GM23338 (cell line): ENCODE measurements at regions not wholly inside any gene's neighbourhood (a gene's known extent, or its start where the extent isn't known, plus 50 kb on each side); places are given as distances from the start of the nearest gene placed in this dataset.

Experiments used
- ATAC-seq: fragments of 200-7000 bp; cut with Tn5 transposase; 3 replicates; pipeline ENCODE4 v1.9.1; 2020
- DNase-seq: peaks from one replicate; pipeline ENCODE4 v3.0.0-alpha.2; 2015; ENCODE audit warnings: low spot score
- H2AFZ ChIP-seq: fragments of 200-600 bp; sonication (generic); 2 replicates; pipeline ENCODE4 v1.8.0; 2016; ENCODE audit warnings: antibody characterized with exemption, mild to moderate bottlenecking, moderate library complexity
- H3F3A ChIP-seq: fragments of 200-600 bp; sonication (generic); replicated peaks from 2 replicates; pipeline ENCODE4 v1.8.0; 2017; ENCODE audit warnings: antibody characterized with exemption, mixed run types, low read depth
- H3K27ac ChIP-seq: fragments of 200-600 bp; sonication (generic); 2 replicates; pipeline ENCODE4 v1.6.1; 2016; ENCODE audit warnings: low read depth
- H3K27me3 ChIP-seq: fragments of 200-600 bp; sonication (generic); 2 replicates; pipeline ENCODE4 v1.8.0; 2016; ENCODE audit warnings: mild to moderate bottlenecking, mixed run types, moderate library complexity; ENCODE audit not compliant: insufficient read depth
- H3K36me3 ChIP-seq: fragments of 200-600 bp; sonication (generic); 2 replicates; pipeline ENCODE4 v1.8.0; 2016; ENCODE audit warnings: mild to moderate bottlenecking; ENCODE audit not compliant: insufficient read depth
- H3K4me1 ChIP-seq: fragments of 200-600 bp; sonication (generic); 2 replicates; pipeline ENCODE4 v1.8.0; 2016; ENCODE audit warnings: mild to moderate bottlenecking, moderate library complexity; ENCODE audit not compliant: insufficient read depth
- H3K4me2 ChIP-seq: fragments of 200-600 bp; sonication (generic); 2 replicates; pipeline ENCODE4 v1.7.1; 2017; ENCODE audit warnings: mixed run types
- H3K4me3 ChIP-seq: fragments of 200-600 bp; sonication (generic); 2 replicates; pipeline ENCODE4 v1.6.1; 2016; ENCODE audit warnings: mixed run types
- H3K79me2 ChIP-seq: fragments of 200-600 bp; sonication (generic); replicated peaks from 2 replicates; pipeline ENCODE4 v1.8.0; 2017; ENCODE audit warnings: mild to moderate bottlenecking; ENCODE audit not compliant: insufficient read depth
- H3K9me2 ChIP-seq: fragments of 200-600 bp; sonication (generic); 2 replicates; pipeline ENCODE4 v1.8.0; 2017; ENCODE audit not compliant: insufficient read depth
- H4K20me1 ChIP-seq: fragments of 200-600 bp; sonication (generic); replicated peaks from 2 replicates; pipeline ENCODE4 v1.8.0; 2017; ENCODE audit warnings: mild to moderate bottlenecking; ENCODE audit not compliant: insufficient read depth
- H3K27ac Mint-ChIP-seq: 2 replicates; pipeline ENCODE4 v1.8.0; 2020; ENCODE audit warnings: inconsistent platforms, mild to moderate bottlenecking, moderate library complexity, mixed read lengths
- H3K27me3 Mint-ChIP-seq: 3 replicates; pipeline ENCODE4 v1.8.0; 2022; ENCODE audit warnings: low read depth, mild to moderate bottlenecking, moderate library complexity, mixed read lengths, inconsistent platforms; ENCODE audit not compliant: insufficient read depth, poor library complexity
- H3K36me3 Mint-ChIP-seq: 3 replicates; pipeline ENCODE4 v1.8.0; 2021; ENCODE audit warnings: low read depth, mild to moderate bottlenecking, inconsistent platforms, moderate library complexity, mixed read lengths
- H3K4me1 Mint-ChIP-seq: 3 replicates; pipeline ENCODE4 v1.8.0; 2020; ENCODE audit warnings: mild to moderate bottlenecking, inconsistent platforms, mixed read lengths
- H3K4me3 Mint-ChIP-seq: 3 replicates; pipeline ENCODE4 v1.8.0; 2021; ENCODE audit warnings: moderate library complexity, mild to moderate bottlenecking, inconsistent platforms, mixed read lengths
- H3K9me3 Mint-ChIP-seq: 3 replicates; pipeline ENCODE4 v1.8.0; 2020; ENCODE audit warnings: moderate library complexity, mild to moderate bottlenecking, inconsistent platforms, mixed read lengths
- CREB1 ChIP-seq: fragments of 250-450 bp; sonication (Bioruptor Pico); IDR thresholded peaks from 2 replicates; pipeline ENCODE4 v1.5.0; 2020; ENCODE audit warnings: low read depth, mild to moderate bottlenecking, moderate library complexity
- EZH2 ChIP-seq: fragments of 200-600 bp; sonication (generic); IDR thresholded peaks from one replicate; pipeline ENCODE4 v1.8.0; 2017; ENCODE audit warnings: antibody characterized with exemption, mild to moderate bottlenecking, low read depth; ENCODE audit not compliant: unreplicated experiment
- EZH2phosphoT487 ChIP-seq: fragments of 200-600 bp; sonication (generic); IDR thresholded peaks from one replicate; pipeline ENCODE4 v1.8.1; 2018; ENCODE audit warnings: antibody characterized with exemption; ENCODE audit not compliant: unreplicated experiment
- JUNB ChIP-seq: IDR thresholded peaks from one replicate; pipeline ENCODE4 v1.6.1; 2016; ENCODE audit warnings: antibody characterized with exemption; ENCODE audit not compliant: unreplicated experiment
- POLR2AphosphoS5 ChIP-seq: IDR thresholded peaks from 2 replicates; pipeline ENCODE4 v1.6.1; 2016; ENCODE audit warnings: antibody characterized with exemption, low read depth
- ZNF114 ChIP-seq: fragments of 250-450 bp; sonication (Bioruptor Pico); IDR thresholded peaks from 2 replicates; pipeline ENCODE4 v1.5.0; 2020; ENCODE audit warnings: mild to moderate bottlenecking, moderate library complexity
- ZNF331 ChIP-seq: fragments of 250-450 bp; sonication (Bioruptor Pico); IDR thresholded peaks from 2 replicates; pipeline ENCODE4 v1.5.0; 2020; ENCODE audit warnings: low read depth, mild to moderate bottlenecking, moderate library complexity
- TF ChIP-seq, protein P1 (sequence below): fragments of 250-450 bp; sonication (Bioruptor Pico); IDR thresholded peaks from 2 replicates; pipeline ENCODE4 v1.5.0; 2020; ENCODE audit warnings: mild to moderate bottlenecking, moderate library complexity
- TF ChIP-seq, protein P2 (sequence below): IDR thresholded peaks from 2 replicates; pipeline ENCODE4 v1.6.1; 2016; ENCODE audit warnings: antibody characterized with exemption
- TF ChIP-seq, protein P3 (sequence below): IDR thresholded peaks from one replicate; pipeline ENCODE4 v1.6.1; 2018; ENCODE audit warnings: antibody characterized with exemption; ENCODE audit not compliant: unreplicated experiment

DNA sequence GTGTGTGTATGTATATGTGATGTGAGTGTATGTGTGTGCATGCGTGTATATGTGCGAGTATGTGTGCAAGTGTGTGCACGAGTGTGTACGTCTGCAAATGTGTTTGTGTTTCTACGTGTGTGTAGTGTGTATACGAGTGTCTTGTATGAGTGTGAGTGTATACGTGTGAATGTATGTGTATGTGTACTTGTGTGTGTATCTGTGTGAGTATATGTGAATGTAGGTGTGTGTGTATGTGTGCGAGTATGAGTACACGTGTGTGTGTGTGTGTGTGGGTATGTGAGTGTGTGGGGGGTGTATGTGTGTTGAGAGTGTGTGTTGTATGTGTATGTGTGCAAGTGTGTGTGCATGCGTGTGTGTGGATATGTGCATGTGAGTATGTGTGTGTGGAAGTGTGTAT lies 602.0 kb upstream of the CDH4 start:
- DNase-seq (no peak), ATAC-seq (no peak)
- H3K9me2 ChIP-seq = no peaks in the 10 kb centered on the region
- no peaks in the 10 kb centered on the region for H3F3A ChIP-seq
- peaks cover 2% of the 10 kb centered on the region for H3K27me3 Mint-ChIP-seq
- TF ChIP-seq, protein P1, sequence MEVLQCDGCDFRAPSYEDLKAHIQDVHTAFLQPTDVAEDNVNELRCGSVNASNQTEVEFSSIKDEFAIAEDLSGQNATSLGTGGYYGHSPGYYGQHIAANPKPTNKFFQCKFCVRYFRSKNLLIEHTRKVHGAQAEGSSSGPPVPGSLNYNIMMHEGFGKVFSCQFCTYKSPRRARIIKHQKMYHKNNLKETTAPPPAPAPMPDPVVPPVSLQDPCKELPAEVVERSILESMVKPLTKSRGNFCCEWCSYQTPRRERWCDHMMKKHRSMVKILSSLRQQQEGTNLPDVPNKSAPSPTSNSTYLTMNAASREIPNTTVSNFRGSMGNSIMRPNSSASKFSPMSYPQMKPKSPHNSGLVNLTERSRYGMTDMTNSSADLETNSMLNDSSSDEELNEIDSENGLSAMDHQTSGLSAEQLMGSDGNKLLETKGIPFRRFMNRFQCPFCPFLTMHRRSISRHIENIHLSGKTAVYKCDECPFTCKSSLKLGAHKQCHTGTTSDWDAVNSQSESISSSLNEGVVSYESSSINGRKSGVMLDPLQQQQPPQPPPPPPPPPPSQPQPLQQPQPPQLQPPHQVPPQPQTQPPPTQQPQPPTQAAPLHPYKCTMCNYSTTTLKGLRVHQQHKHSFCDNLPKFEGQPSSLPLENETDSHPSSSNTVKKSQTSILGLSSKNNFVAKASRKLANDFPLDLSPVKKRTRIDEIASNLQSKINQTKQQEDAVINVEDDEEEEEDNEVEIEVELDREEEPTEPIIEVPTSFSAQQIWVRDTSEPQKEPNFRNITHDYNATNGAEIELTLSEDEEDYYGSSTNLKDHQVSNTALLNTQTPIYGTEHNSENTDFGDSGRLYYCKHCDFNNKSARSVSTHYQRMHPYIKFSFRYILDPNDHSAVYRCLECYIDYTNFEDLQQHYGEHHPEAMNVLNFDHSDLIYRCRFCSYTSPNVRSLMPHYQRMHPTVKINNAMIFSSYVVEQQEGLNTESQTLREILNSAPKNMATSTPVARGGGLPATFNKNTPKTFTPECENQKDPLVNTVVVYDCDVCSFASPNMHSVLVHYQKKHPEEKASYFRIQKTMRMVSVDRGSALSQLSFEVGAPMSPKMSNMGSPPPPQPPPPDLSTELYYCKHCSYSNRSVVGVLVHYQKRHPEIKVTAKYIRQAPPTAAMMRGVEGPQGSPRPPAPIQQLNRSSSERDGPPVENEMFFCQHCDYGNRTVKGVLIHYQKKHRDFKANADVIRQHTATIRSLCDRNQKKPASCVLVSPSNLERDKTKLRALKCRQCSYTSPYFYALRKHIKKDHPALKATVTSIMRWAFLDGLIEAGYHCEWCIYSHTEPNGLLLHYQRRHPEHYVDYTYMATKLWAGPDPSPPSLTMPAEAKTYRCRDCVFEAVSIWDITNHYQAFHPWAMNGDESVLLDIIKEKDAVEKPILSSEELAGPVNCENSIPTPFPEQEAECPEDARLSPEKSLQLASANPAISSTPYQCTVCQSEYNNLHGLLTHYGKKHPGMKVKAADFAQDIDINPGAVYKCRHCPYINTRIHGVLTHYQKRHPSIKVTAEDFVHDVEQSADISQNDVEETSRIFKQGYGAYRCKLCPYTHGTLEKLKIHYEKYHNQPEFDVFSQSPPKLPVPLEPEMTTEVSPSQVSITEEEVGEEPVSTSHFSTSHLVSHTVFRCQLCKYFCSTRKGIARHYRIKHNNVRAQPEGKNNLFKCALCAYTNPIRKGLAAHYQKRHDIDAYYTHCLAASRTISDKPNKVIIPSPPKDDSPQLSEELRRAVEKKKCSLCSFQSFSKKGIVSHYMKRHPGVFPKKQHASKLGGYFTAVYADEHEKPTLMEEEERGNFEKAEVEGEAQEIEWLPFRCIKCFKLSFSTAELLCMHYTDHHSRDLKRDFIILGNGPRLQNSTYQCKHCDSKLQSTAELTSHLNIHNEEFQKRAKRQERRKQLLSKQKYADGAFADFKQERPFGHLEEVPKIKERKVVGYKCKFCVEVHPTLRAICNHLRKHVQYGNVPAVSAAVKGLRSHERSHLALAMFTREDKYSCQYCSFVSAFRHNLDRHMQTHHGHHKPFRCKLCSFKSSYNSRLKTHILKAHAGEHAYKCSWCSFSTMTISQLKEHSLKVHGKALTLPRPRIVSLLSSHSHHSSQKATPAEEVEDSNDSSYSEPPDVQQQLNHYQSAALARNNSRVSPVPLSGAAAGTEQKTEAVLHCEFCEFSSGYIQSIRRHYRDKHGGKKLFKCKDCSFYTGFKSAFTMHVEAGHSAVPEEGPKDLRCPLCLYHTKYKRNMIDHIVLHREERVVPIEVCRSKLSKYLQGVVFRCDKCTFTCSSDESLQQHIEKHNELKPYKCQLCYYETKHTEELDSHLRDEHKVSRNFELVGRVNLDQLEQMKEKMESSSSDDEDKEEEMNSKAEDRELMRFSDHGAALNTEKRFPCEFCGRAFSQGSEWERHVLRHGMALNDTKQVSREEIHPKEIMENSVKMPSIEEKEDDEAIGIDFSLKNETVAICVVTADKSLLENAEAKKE = no peak
- TF ChIP-seq CREB1 (CRISPR knock-in tag) = no peak
- no peak overlapping the region for H3K27ac ChIP-seq
- H3K9me3 Mint-ChIP-seq = peaks cover 20% of the 10 kb centered on the region
- H3K4me1 ChIP-seq = no peaks in the 10 kb centered on the region
- no peaks in the 10 kb centered on the region for H3K79me2 ChIP-seq
- H3K4me3 ChIP-seq = no peak overlapping the region
- H3K4me1 Mint-ChIP-seq = no peaks in the 10 kb centered on the region
- H3K36me3 Mint-ChIP-seq = peaks cover 7% of the 10 kb centered on the region
- no peak overlapping the region for H3K27ac Mint-ChIP-seq
- no peaks in the 10 kb centered on the region for H4K20me1 ChIP-seq
- no peaks in the 10 kb centered on the region for H3K36me3 ChIP-seq
- no peak overlapping the region for H3K4me2 ChIP-seq
- H3K27me3 ChIP-seq = no peaks in the 10 kb centered on the region
- H3K4me3 Mint-ChIP-seq = no peak overlapping the region
- H2AFZ ChIP-seq = no peak overlapping the region

DNA sequence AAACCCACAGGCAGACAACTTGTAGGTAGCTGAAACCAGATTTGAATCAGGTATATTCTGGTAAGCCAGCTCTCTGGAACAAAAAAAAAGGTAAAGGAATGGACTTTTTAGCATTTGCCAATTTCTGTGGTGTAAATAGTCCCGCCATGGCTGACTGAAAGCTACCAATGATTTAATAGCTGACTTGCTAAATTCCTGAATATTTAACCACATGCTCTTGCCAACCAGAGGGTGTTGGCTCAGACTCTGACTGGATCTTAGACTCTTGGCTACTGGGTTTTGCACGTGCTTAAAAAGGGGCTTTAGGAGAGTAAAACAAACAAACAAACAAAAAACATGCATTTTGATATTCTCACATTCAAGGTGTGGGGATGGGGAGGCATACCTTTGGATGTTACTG lies 600.0 kb upstream of the CDH4 start:
- Mint-ChIP-seq H3K4me1 (peaks cover 3% of the 10 kb centered on the region), H3K27ac (no peak overlapping the region), H3K4me3 (no peak overlapping the region), H3K9me3 (peaks cover 26% of the 10 kb centered on the region), H3K27me3 (peaks cover 5% of the 10 kb centered on the region), H3K36me3 (peaks cover 15% of the 10 kb centered on the region)
- no peaks in the 10 kb centered on the region; the same call in 1 of the 2 replicates for H3K36me3 ChIP-seq
- H3K9me2 ChIP-seq = no peaks in the 10 kb centered on the region
- no peak overlapping the region for H3K4me3 ChIP-seq
- H3K79me2 ChIP-seq = no peaks in the 10 kb centered on the region
- H2AFZ ChIP-seq = no peak overlapping the region
- H3K27ac ChIP-seq = no peak overlapping the region
- no peaks in the 10 kb centered on the region for H4K20me1 ChIP-seq
- no peaks in the 10 kb centered on the region for H3F3A ChIP-seq
- H3K4me2 ChIP-seq = no peak overlapping the region
- DNase-seq (no peak), ATAC-seq (no peak)
- H3K4me1 ChIP-seq = no peaks in the 10 kb centered on the region
- H3K27me3 ChIP-seq = no peaks in the 10 kb centered on the region
- TF ChIP-seq EZH2 = no peak
- no peak for TF ChIP-seq CREB1 (CRISPR knock-in tag)
- TF ChIP-seq ZNF331 (CRISPR knock-in tag) = no peak
- no peak for TF ChIP-seq POLR2AphosphoS5
- TF ChIP-seq EZH2phosphoT487 = no peak
- TF ChIP-seq ZNF114 (CRISPR knock-in tag) = no peak
- TF ChIP-seq, protein P2, sequence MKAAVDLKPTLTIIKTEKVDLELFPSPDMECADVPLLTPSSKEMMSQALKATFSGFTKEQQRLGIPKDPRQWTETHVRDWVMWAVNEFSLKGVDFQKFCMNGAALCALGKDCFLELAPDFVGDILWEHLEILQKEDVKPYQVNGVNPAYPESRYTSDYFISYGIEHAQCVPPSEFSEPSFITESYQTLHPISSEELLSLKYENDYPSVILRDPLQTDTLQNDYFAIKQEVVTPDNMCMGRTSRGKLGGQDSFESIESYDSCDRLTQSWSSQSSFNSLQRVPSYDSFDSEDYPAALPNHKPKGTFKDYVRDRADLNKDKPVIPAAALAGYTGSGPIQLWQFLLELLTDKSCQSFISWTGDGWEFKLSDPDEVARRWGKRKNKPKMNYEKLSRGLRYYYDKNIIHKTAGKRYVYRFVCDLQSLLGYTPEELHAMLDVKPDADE = no peak
- no peak for TF ChIP-seq JUNB
- TF ChIP-seq, protein P3, sequence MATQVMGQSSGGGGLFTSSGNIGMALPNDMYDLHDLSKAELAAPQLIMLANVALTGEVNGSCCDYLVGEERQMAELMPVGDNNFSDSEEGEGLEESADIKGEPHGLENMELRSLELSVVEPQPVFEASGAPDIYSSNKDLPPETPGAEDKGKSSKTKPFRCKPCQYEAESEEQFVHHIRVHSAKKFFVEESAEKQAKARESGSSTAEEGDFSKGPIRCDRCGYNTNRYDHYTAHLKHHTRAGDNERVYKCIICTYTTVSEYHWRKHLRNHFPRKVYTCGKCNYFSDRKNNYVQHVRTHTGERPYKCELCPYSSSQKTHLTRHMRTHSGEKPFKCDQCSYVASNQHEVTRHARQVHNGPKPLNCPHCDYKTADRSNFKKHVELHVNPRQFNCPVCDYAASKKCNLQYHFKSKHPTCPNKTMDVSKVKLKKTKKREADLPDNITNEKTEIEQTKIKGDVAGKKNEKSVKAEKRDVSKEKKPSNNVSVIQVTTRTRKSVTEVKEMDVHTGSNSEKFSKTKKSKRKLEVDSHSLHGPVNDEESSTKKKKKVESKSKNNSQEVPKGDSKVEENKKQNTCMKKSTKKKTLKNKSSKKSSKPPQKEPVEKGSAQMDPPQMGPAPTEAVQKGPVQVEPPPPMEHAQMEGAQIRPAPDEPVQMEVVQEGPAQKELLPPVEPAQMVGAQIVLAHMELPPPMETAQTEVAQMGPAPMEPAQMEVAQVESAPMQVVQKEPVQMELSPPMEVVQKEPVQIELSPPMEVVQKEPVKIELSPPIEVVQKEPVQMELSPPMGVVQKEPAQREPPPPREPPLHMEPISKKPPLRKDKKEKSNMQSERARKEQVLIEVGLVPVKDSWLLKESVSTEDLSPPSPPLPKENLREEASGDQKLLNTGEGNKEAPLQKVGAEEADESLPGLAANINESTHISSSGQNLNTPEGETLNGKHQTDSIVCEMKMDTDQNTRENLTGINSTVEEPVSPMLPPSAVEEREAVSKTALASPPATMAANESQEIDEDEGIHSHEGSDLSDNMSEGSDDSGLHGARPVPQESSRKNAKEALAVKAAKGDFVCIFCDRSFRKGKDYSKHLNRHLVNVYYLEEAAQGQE = no peak
